ENCODE measurements at regions not wholly inside any gene's neighbourhood (a gene's known extent, or its start where the extent isn't known, plus 50 kb on each side); places are given as distances from the start of the nearest gene placed in this dataset.

DNA sequence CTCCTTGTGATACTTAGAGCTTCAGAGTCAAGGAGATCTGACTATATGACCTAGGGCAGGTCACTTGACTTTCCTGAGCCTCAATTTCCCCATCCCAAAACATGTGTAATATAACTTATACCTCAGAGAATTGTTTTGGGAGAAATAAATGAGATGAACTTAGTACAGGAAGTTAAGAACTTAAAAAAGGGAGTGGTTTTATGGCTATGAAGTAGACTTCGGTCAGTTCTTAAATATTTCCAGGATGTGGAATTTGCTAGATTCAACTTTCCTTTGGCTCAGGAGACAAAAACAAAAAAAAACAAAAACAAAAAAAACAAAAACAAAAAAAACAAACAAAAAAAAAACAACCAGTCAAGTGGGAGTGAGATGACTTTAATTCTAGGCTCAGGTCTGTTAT, 116.7 kb downstream of the EDEM1 start:
- in situ Hi-C loops (cut with MboI; ENCODE audit: low sequenced_read_pairs), result loop anchor here (25.0 kb wide), 1 partner anchor 1483 kb away; no protein-coding TSS in a partner anchor

DNA sequence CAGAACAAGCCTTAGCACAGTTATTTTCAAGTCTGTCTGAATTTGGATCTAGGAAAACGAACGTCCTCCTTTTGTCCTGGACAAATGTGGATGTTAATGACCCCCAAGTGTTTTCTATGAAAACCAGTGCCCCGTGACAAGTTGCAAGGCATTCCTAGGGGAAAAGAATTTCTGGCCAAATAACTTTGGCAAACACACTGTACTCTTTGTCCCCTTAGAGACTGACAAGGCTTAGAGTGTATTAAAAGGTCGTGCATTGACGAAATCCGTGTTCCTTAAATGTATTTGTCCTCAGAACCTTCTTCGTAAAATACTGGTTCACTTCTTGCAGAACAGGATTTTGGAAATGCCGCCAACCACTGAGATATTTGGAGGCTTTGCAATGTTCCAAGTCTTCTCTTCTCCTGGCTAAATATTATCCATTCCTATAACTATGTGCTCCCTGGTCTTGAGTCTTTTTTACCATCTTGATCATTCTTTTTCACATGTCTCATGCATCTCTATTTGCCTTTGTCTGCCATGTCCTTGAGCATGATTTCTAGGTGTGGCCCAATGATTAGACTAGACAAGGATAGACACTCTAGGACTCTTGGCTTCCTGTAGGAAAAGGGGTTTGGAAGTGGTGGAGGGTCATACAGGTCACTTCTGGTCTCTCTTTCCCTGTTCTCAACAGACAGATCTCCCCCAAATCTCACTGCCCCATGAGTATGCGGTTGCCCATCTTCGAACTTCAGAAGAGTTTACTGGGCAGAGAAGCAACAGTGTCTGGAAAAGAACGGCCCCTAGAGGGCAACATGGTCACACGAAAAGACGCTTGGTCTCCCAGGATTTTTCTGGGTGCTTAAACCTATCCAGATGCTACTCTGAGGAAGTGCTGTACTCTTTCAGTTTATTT, 117.5 kb downstream of the EDEM1 start:
- in situ Hi-C loops (cut with MboI; ENCODE audit: low sequenced_read_pairs), result loop anchor here (25.0 kb wide), 1 partner anchor 1482 kb away; no protein-coding TSS in a partner anchor

DNA sequence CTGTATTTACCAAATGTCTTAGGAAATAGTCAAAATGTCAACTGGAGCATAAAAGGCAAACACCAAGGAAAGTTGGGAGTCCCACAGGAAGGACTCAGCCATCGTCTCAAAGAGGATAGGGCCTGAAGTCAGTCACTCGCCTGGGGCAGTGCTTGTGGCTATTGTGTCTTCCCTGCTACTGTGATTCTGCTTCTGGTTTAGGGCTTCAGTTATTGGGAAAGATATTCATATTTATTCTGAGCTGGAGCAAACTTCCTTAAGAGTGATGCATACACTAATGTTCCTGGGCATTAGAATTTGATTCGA, 118.1 kb downstream of the EDEM1 start:
- in situ Hi-C loops (cut with MboI; ENCODE audit: low sequenced_read_pairs), result loop anchor here (25.0 kb wide), 1 partner anchor 1482 kb away; no protein-coding TSS in a partner anchor

DNA sequence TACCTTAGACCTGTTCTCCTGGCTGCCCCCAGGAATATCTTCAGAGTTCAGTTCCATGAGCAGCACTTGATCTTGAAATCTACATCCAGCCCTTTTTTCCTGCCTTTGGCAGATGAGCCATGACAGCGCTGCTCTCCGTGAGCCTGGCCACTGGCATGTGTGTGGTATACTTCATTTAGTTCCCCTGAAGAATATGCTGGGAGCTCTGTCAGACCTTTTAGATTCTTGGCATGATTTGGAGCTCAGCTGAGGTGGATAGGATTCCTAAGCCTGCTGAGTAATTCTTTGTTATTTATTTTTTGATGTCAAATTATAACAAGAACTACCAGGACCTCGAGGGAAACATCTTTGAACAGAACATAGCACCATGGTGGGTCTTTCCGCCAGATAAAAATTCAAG, 121.7 kb downstream of the EDEM1 start:
- in situ Hi-C loops (cut with MboI; ENCODE audit: low sequenced_read_pairs), result loop anchor here (25.0 kb wide), 1 partner anchor 1478 kb away; no protein-coding TSS in a partner anchor

DNA sequence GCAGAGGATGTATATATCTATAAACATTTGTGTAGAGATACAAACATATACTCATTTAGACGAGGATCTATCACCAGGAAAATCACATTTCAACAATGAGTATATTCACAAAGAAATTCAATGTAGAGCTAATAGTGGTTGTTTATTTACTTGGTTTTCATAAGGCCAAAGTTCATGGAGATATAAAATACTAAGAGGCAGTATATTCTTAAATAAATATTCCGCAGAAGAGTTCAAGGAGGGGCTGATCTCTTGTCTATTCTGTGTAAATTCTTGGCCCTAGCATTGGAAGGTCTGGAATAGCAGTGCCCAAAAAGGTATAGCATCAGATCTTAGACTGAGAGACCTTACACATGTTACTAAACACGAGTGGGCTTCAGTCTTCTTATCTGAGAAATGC, 122.1 kb downstream of the EDEM1 start:
- in situ Hi-C loops (cut with MboI; ENCODE audit: low sequenced_read_pairs), result loop anchor here (25.0 kb wide), 1 partner anchor 1478 kb away; no protein-coding TSS in a partner anchor

GRCh38 chr3:5310509-5310908, 123.0 kb downstream of the EDEM1 start:
- in situ Hi-C loops (cut with MboI; ENCODE audit: low sequenced_read_pairs), result loop anchor here (25.0 kb wide), 1 partner anchor 1477 kb away; no protein-coding TSS in a partner anchor

DNA sequence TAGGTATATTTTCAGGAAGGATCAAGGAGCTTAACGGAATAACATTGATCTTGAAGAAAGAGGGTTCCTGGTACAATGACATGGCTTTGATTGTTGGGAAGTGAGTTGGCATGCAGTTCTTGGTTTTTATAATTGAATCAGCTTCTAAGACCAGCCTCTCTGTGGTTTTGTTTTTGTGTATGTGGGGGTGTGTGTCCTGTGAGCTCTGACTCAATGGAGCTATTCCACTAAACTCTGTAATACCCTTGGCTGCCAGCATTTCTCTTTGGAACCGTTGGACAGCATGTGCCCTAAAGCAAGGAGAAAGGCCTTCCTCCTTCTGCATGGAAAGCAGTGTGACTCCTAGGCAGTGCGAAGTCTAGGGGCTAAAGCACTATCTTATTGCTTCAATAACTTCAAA, 124.8 kb downstream of the EDEM1 start:
- in situ Hi-C loops (cut with MboI; ENCODE audit: low sequenced_read_pairs), result loop anchor here (25.0 kb wide), 1 partner anchor 1475 kb away; no protein-coding TSS in a partner anchor

DNA sequence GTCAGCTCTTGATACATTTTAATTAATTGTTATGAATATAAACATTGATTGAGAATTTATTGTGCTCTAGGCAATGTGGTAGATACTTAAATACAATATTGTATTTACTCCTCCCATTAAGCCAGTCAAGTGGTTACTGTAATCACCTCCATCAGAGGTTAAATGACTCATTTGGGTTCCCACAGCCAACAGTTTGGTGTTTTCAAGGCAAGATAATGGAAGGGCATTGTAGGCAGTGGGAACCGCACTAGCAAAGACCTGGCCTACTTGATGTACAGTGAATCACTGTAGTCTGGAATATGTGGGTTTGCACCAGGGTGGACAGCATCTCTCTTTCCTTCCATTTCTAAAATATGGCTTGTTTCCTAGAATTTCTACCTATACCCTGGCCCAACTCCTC, 127.4 kb downstream of the EDEM1 start:
- in situ Hi-C loops (cut with MboI; ENCODE audit: low sequenced_read_pairs), result loop anchor here (25.0 kb wide), 1 partner anchor 1472 kb away; no protein-coding TSS in a partner anchor

DNA sequence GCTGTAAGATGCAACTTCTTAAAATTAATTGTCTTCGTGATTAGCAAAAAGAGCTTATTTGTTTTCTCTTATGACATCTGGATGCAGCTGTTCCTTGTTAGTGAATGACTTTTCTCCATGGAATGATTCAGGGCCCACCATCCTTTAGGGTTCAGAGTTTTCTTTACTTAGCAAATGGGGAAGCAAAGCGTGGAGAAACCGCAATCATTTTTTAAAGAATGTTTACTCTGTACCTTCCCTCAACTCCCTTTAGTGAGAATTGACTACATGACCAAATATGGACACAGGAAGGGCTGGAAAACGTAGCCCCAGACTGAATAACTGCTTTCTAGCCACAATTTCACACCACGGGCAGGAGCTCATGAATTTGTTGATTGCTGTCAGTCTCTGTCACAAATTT, 130.1 kb downstream of the EDEM1 start:
- in situ Hi-C loops (cut with MboI; ENCODE audit: low sequenced_read_pairs), result loop anchor here (25.0 kb wide), 1 partner anchor 1470 kb away; no protein-coding TSS in a partner anchor

DNA sequence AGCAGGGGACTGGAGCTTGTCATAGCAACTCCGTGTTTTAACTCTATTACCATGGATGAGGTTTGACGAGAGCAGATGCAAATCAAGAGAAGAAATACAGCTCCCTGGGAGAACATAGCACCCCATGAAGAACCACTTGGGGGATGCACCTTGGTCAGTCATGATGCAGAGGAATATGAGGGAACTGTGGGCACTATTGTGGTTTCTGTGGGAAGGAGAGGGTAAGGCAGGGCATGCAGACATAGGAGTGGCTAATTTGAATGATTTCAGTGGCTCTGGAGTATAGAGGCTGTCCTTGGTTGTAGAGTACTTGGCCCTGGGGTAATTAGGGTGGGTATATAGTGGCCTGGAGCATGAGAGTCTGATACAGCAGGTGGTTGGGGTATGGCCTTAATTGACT, 131.9 kb downstream of the EDEM1 start:
- in situ Hi-C loops (cut with MboI; ENCODE audit: low sequenced_read_pairs), result loop anchor here (25.0 kb wide), 1 partner anchor 1468 kb away; no protein-coding TSS in a partner anchor

GRCh38 chr3:5321666-5322340, 134.3 kb downstream of the EDEM1 start:
- in situ Hi-C loops (cut with MboI; ENCODE audit: low sequenced_read_pairs), result loop anchor here (25.0 kb wide), 1 partner anchor 1465 kb away; no protein-coding TSS in a partner anchor

GRCh38 chr3:5324780-5325179, 137.3 kb downstream of the EDEM1 start:
- in situ Hi-C loops (cut with MboI; ENCODE audit: low sequenced_read_pairs), result loop anchor here (25.0 kb wide), 1 partner anchor 1463 kb away; no protein-coding TSS in a partner anchor

- in situ Hi-C loops (cut with MboI; ENCODE audit: low sequenced_read_pairs), result no loop called here
Observed at GRCh38 chr3:5330152-5330810, 142.8 kb downstream of the EDEM1 start.

- in situ Hi-C loops (cut with MboI; ENCODE audit: low sequenced_read_pairs), result no loop called here
Observed at GRCh38 chr3:5331567-5332269, 144.2 kb downstream of the EDEM1 start.

- in situ Hi-C loops (cut with MboI; ENCODE audit: low sequenced_read_pairs), result no loop called here
Observed at GRCh38 chr3:5332270-5332956, 144.9 kb downstream of the EDEM1 start.

DNA sequence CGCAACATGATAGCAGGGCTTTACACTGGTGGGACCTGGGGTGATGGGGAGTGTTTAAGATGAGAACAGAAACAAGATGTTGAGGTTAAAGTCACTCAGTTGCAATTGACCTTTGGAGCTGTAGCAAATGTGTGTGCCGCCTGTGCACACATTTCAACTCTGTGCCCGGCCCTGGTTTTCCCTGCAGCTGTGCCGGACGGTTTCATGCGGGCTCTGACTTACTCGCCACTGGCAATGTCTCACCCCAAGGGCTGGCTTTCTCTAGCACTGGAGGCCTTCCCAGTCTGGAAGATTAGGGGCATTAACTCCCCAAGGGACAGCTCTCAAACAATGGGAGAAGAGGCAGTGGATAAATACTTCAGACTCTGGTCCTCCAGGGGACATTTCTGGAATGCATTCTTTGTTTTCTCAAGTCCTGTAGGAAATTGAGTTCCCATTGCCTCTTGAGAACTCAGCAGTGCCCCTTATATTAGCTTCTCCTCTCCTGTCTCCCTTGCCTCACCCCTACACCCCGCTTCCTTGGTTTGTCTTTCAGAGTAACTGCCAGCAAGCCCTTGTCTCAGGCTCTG, 152.5 kb downstream of the EDEM1 start:
- in situ Hi-C loops (cut with MboI; ENCODE audit: low sequenced_read_pairs), result no loop called here

DNA sequence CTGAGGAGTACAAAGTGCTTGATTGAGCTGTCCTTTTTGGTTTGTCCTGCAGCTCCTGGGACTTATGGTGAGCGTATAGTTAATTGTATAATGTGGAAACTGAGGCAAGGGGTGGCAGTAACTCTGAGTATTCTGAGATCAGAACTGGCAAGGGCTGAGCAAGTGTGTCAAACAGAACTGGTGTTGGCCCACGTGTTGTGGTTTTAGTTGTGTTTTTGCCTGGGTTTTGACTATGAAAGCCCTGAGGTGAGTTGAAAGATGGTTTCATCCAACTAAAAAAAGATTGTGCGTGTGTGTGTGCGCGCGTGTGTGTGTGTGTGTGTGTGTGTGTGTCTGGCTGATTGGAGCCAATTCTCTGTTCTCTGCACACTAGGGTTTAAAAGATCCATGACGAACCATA, 154.1 kb downstream of the EDEM1 start:
- in situ Hi-C loops (cut with MboI; ENCODE audit: low sequenced_read_pairs), result no loop called here

DNA sequence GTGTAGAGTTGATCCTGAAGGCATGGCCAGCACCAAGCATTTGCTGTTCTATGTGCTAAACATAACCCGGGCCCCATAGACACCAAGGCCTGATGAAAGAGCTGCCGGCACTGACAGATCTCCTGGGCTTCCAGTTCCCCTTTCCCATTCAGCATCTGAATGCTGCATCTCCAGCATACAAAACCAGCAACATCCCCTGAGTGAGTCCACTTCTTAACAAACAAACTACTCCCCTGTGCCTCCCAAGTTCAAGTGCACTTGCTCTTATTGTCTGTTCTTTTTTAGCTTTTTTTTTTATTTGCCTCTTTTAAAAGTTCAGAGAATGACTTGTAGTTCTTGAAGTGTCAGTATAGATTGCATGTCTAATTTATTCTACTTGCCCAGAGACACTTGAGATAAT, 156.0 kb downstream of the EDEM1 start:
- in situ Hi-C loops (cut with MboI; ENCODE audit: low sequenced_read_pairs), result no loop called here

DNA sequence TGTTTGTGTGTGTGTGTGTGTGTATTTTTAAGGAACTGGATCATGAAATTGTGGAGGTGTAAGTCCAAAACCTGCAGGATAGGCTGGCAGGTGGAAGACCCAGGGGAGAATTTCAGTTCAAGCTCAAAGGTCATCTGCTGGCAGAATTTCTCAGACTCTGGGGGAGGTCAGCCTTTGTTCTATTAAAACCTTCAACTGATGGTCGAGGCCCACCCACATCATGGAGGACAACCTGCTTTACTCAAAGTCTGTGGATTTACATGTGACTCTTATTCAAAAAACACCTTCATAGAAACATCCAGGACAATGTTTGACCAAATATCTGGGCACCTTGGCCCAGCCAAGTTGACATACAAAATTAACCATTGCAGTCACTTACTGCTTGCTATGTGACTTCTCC, 157.2 kb downstream of the EDEM1 start:
- in situ Hi-C loops (cut with MboI; ENCODE audit: low sequenced_read_pairs), result no loop called here
